ENCODE measurements at regions not wholly inside any gene's neighbourhood (a gene's known extent, or its start where the extent isn't known, plus 50 kb on each side); places are given as distances from the start of the nearest gene placed in this dataset.
A peak's percentile ranks its signal among the peaks of the same experiment; 100 is the strongest.

GRCh38 chr21:14755086-14755485 lies 209.0 kb upstream of the SAMSN1 start:
- no peak overlapping the region for H3K9ac ChIP-seq (ENCODE audit: low read depth in 2 of 2, low read length in 2 of 2)
- no peaks in the 10 kb centered on the region for H3K36me3 ChIP-seq
- H3K9me3 ChIP-seq = no peaks in the 10 kb centered on the region
- intact Hi-C loops (cut with DNase I) = no loop called here
- H3K27ac ChIP-seq = no peak overlapping the region
- no peak for DNase-seq
- no peak overlapping the region for H3K4me3 ChIP-seq
- no peak for TF ChIP-seq CTCF (IDR thresholded peaks at IDR 0.05)
- no peaks in the 10 kb centered on the region for H3K4me1 ChIP-seq
- H3K27me3 ChIP-seq = no peaks in the 10 kb centered on the region

DNA sequence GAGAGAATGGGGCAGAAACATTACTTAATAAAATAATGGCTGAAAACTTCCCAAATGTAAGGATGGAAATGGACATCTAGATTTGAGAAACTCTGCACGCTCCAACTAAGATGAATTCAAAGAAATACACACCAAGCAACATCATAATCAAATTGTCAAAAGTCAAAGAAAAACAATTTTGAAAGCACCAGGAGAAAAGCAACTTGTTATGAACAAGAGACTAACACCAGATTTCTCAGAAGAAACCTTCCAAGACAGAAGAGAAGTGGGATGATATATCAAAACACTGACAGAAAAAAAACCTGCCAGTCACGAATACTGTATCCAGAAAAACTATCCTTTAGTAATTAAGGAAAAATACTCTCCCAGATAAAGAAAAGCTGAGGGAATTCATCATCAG lies 208.6 kb upstream of the SAMSN1 start:
- Histone ChIP-seq H3K36me3 (no peaks in the 10 kb centered on the region), H3K9ac (ENCODE audit: low read depth in 2 of 2, low read length in 2 of 2) (no peak overlapping the region), H3K4me3 (no peak overlapping the region), H3K4me1 (no peaks in the 10 kb centered on the region), H3K27me3 (no peaks in the 10 kb centered on the region), H3K9me3 (no peaks in the 10 kb centered on the region), H3K27ac (no peak overlapping the region)
- TF ChIP-seq CTCF (IDR thresholded peaks at IDR 0.05) = no peak
- intact Hi-C loops (cut with DNase I) = no loop called here
- no peak for DNase-seq

DNA sequence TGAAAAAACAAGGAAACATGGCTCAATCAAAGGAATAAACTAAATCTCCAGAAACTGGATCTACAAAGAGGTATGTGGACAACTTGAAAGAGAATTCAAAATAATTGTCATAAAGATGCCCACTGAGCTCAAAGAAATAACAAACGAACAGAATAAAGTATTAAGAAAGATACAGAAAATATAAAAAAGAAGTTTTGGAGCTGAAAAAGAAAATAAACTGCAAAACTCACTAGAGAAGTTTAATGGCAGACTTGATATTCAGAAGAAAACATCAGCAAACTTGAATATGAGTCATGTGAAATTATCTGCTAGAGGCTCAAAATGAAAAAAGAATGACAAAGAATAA lies 208.1 kb upstream of the SAMSN1 start:
- H3K4me3 ChIP-seq = no peak overlapping the region
- no peaks in the 10 kb centered on the region for H3K4me1 ChIP-seq
- H3K9me3 ChIP-seq = no peaks in the 10 kb centered on the region
- H3K9ac ChIP-seq (ENCODE audit: low read depth in 2 of 2, low read length in 2 of 2) = no peak overlapping the region
- H3K36me3 ChIP-seq = no peaks in the 10 kb centered on the region
- TF ChIP-seq CTCF (IDR thresholded peaks at IDR 0.05) = no peak
- intact Hi-C loops (cut with DNase I) = no loop called here
- DNase-seq = no peak
- H3K27me3 ChIP-seq = no peaks in the 10 kb centered on the region
- no peak overlapping the region for H3K27ac ChIP-seq

DNA sequence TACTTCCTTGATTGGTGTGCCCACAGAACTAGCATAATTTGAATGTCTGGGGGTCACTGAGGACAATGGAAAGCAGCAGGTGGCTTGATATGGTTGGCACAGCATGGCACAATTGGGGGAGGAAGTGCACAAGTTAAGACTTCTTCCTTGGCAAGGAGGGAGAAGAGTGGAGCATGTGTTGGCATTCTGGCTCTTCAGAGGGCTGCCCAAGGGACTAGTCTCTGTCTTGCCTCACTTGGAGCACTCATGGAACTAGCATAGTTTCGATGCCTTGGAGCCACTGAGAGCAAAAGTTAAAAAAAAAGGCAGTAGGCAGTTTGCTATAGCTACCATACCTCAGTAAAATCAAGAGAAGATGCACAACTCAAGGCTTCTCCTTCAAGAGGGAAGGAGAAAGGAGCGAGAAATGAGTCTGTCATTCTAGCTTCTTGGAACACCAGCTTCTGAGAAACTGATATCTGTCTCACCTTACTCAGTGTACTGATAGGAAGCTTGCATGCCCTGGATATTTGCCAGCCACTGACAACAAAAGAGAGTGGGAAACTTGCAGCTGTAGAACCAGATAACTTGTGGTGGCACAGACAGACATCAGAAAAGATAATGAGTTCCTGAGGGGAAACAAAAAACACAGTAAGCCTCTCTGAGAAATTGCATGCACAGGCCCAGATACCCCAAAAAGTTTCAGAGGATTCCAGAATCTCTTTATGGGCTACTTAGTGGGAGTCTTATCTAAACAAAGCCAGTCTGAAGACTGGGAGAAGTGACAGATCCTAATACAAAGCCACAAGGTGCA lies 207.5 kb upstream of the SAMSN1 start:
- DNase-seq = no peak
- Histone ChIP-seq H3K27ac (peak overlapping the region; percentile 5), H3K9me3 (no peaks in the 10 kb centered on the region)

DNA sequence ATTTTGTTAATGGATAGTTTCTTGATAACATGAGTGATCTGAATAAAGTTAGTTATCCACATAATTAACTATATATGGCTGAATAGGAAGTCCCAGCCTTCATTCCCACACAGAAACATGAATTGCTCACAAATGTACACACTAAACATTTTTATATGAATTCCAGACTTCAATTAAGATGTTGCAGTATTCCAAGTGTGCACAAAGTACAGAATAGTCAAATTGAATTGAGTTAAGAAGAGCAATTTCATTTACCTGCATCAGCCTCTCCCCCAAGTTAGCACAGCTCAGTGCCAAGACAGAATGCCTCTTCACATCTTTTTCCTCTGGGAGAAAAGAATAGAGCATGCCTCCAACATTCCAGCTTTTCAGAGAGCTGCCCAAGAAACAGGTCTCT lies 207.0 kb upstream of the SAMSN1 start:
- H3K4me3 ChIP-seq = no peak overlapping the region
- no peaks in the 10 kb centered on the region for H3K9me3 ChIP-seq
- intact Hi-C loops (cut with DNase I) = no loop called here
- H3K9ac ChIP-seq (ENCODE audit: low read depth in 2 of 2, low read length in 2 of 2) = no peak overlapping the region
- H3K27ac ChIP-seq = peak overlapping the region; percentile 5
- H3K36me3 ChIP-seq = no peaks in the 10 kb centered on the region
- no peak for DNase-seq
- no peaks in the 10 kb centered on the region for H3K27me3 ChIP-seq
- TF ChIP-seq CTCF (IDR thresholded peaks at IDR 0.05) = no peak
- no peaks in the 10 kb centered on the region for H3K4me1 ChIP-seq

More for the DNA sequence above, 207.5 kb upstream of the SAMSN1 start:
- Histone ChIP-seq H3K9ac (ENCODE audit: low read depth in 2 of 2, low read length in 2 of 2) (no peak overlapping the region), H3K36me3 (no peaks in the 10 kb centered on the region), H3K4me3 (no peak overlapping the region), H3K27me3 (no peaks in the 10 kb centered on the region), H3K4me1 (no peaks in the 10 kb centered on the region)
- no peak for TF ChIP-seq CTCF (IDR thresholded peaks at IDR 0.05)
- intact Hi-C loops (cut with DNase I) = no loop called here

Data from colonic mucosa (tissue), 4 donors.